SK-N-SH treated with all-trans-retinoic acid at 6 μM for 48 hours (cell line): ENCODE measurements at regions not wholly inside any gene's neighbourhood (a gene's known extent, or its start where the extent isn't known, plus 50 kb on each side); places are given as distances from the start of the nearest gene placed in this dataset.

Source experiments
- ATAC-seq: fragments of 200-7000 bp; cut with Tn5 transposase; 3 replicates; pipeline ENCODE4 v1.9.1; 2020; ENCODE audit warnings: mild to moderate bottlenecking, moderate library complexity
- ARNTL ChIP-seq: fragments of 450-650 bp; formaldehyde crosslinking; IDR thresholded peaks from 2 replicates; pipeline ENCODE4 v1.5.0; 2020; ENCODE audit warnings: low read depth, mild to moderate bottlenecking, moderate library complexity, borderline replicate concordance
- BACH2 ChIP-seq: fragments of 250-450 bp; sonication (Bioruptor Pico); IDR thresholded peaks from 2 replicates; pipeline ENCODE4 v1.9.0; 2021; ENCODE audit warnings: mild to moderate bottlenecking, borderline replicate concordance
- CSRNP3 ChIP-seq: fragments of 250-450 bp; sonication (Bioruptor Pico); IDR thresholded peaks from 2 replicates; pipeline ENCODE4 v1.5.1; 2021; ENCODE audit warnings: mild to moderate bottlenecking, moderate library complexity
- ESRRG ChIP-seq: fragments of 250-450 bp; sonication (Bioruptor Pico); IDR thresholded peaks from 2 replicates; pipeline ENCODE4 v1.6.1; 2021; ENCODE audit warnings: mild to moderate bottlenecking
- GLIS3 ChIP-seq: fragments of 250-450 bp; sonication (Bioruptor Pico); IDR thresholded peaks from 2 replicates; pipeline ENCODE4 v1.5.0; 2020; ENCODE audit warnings: mild to moderate bottlenecking, moderate library complexity
- ISL1 ChIP-seq: fragments of 250-450 bp; sonication (Bioruptor Pico); IDR thresholded peaks from 2 replicates; pipeline ENCODE4 v2.1.2; 2022; ENCODE audit warnings: mild to moderate bottlenecking, moderate library complexity
- OSR1 ChIP-seq: fragments of 250-450 bp; sonication (Bioruptor Pico); IDR thresholded peaks from 2 replicates; pipeline ENCODE4 v1.8.0; 2022; ENCODE audit warnings: moderate library complexity, mild to moderate bottlenecking, inconsistent platforms
- PATZ1 ChIP-seq: fragments of 250-450 bp; sonication (Bioruptor Pico); IDR thresholded peaks from 2 replicates; pipeline ENCODE4 v1.8.0; 2020; ENCODE audit warnings: mild to moderate bottlenecking, moderate library complexity, borderline replicate concordance
- POU6F1 ChIP-seq: fragments of 250-450 bp; sonication (Bioruptor Pico); IDR thresholded peaks from 2 replicates; pipeline ENCODE4 v1.8.0; 2021; ENCODE audit warnings: low read depth, mild to moderate bottlenecking, moderate library complexity, borderline replicate concordance
- PPARA ChIP-seq: fragments of 250-450 bp; sonication (Bioruptor Pico); IDR thresholded peaks from 2 replicates; pipeline ENCODE4 v1.5.0; 2020; ENCODE audit warnings: mild to moderate bottlenecking, borderline replicate concordance
- RARB ChIP-seq: fragments of 250-450 bp; sonication (Bioruptor Pico); IDR thresholded peaks from 2 replicates; pipeline ENCODE4 v1.8.0; 2021; ENCODE audit warnings: mild to moderate bottlenecking, moderate library complexity
- SNAI2 ChIP-seq: fragments of 250-450 bp; sonication (Bioruptor Pico); IDR thresholded peaks from 2 replicates; pipeline ENCODE4 v1.5.0; 2020; ENCODE audit warnings: mild to moderate bottlenecking, moderate library complexity
- TCF4 ChIP-seq: fragments of 250-450 bp; sonication (Bioruptor Pico); IDR thresholded peaks from 2 replicates; pipeline ENCODE4 v1.8.0; 2021; ENCODE audit warnings: mild to moderate bottlenecking, moderate library complexity, borderline replicate concordance
- TSHZ2 ChIP-seq: fragments of 250-450 bp; sonication (Bioruptor Pico); IDR thresholded peaks from 2 replicates; pipeline ENCODE4 v1.5.0; 2020; ENCODE audit warnings: mild to moderate bottlenecking, moderate library complexity
- ZC3H10 ChIP-seq: fragments of 250-450 bp; sonication (Bioruptor Pico); IDR thresholded peaks from 2 replicates; pipeline ENCODE4 v1.5.1; 2021; ENCODE audit warnings: mild to moderate bottlenecking, moderate library complexity
- ZFP3 ChIP-seq: fragments of 250-450 bp; sonication (Bioruptor Pico); IDR thresholded peaks from 2 replicates; pipeline ENCODE4 v1.5.0; 2020; ENCODE audit warnings: mild to moderate bottlenecking, moderate library complexity
- ZFP30 ChIP-seq: fragments of 450-650 bp; formaldehyde crosslinking; IDR thresholded peaks from 2 replicates; pipeline ENCODE4 v1.5.0; 2022; ENCODE audit warnings: mild to moderate bottlenecking, moderate library complexity
- ZNF565 ChIP-seq: fragments of 450-650 bp; formaldehyde crosslinking; conservative IDR thresholded peaks from 2 replicates; pipeline ENCODE4 v1.5.0; 2020; ENCODE audit warnings: low read depth, mild to moderate bottlenecking, moderate library complexity
- ZNF70 ChIP-seq: fragments of 450-650 bp; formaldehyde crosslinking; IDR thresholded peaks from 2 replicates; pipeline ENCODE4 v1.5.0; 2020; ENCODE audit warnings: mild to moderate bottlenecking, moderate library complexity
- ZNF8 ChIP-seq: fragments of 450-650 bp; formaldehyde crosslinking; IDR thresholded peaks from 2 replicates; pipeline ENCODE4 v1.5.0; 2020; ENCODE audit warnings: mild to moderate bottlenecking, moderate library complexity

DNA sequence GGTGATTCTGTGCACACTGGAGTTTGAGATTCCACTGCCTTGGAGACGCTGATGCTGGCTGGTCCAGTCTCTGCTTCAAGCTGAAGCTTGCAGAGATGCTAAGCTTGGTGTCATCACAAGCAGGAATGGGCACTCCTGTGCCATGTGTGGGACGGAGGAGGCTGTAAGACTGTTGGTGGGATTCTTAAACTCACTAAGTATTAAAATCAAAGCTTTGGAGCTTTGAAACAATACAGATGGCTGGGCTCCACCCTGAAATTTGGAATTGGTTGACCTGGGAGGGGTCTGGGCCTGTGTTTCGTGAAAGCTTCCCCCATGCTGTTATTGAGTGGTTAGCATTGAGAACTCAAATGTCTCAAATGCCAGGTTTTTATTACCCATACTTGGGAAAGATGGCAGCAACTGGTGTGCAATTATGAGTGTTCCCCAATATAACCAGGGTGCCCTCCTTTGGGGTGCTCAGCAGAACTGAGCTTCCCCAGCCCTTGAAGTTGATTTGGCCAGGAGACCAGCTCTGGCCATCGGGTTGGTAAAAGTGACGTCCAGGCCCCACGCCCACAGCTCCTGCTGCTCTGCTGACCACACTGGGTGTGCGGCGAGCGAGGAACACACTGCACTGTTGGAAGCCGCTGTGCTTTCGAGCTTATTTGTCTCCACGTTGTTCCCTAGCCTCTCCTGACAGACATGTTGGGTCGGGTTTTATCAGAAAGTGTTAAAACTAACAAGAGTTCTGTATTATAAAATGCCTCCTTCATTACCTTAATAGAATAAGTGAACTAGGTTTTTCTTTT, 377.7 kb downstream of the GLRX3 start:
- TF ChIP-seq TSHZ2 (CRISPR knock-in tag) (no peak), RARB (CRISPR knock-in tag) (no peak), ZNF8 (CRISPR knock-in tag) (no peak), POU6F1 (no peak), ZC3H10 (no peak), PATZ1 (CRISPR knock-in tag) (no peak), ZFP3 (CRISPR knock-in tag) (no peak), SNAI2 (CRISPR knock-in tag) (no peak), ZNF70 (CRISPR knock-in tag) (no peak), CSRNP3 (no peak), ARNTL (CRISPR knock-in tag) (no peak), GLIS3 (CRISPR knock-in tag) (no peak), PPARA (no peak)
- ATAC-seq, result no peak

GRCh38 chr10:130515670-130516069, 379.5 kb downstream of the GLRX3 start:
- no peak for ATAC-seq
- TF ChIP-seq TCF4, result no peak
- no peak for TF ChIP-seq ISL1 (CRISPR knock-in tag)
- TF ChIP-seq ZNF8 (CRISPR knock-in tag), result no peak
- TF ChIP-seq GLIS3 (CRISPR knock-in tag), result no peak
- no peak for TF ChIP-seq BACH2 (CRISPR knock-in tag)
- no peak for TF ChIP-seq ZNF565 (CRISPR knock-in tag)
- no peak for TF ChIP-seq CSRNP3
- TF ChIP-seq ZNF70 (CRISPR knock-in tag), result no peak
- TF ChIP-seq ZC3H10, result no peak
- no peak for TF ChIP-seq POU6F1
- no peak for TF ChIP-seq OSR1 (CRISPR knock-in tag)
- TF ChIP-seq ZFP30 (CRISPR knock-in tag), result no peak
- TF ChIP-seq ESRRG (CRISPR knock-in tag), result no peak
- no peak for TF ChIP-seq SNAI2 (CRISPR knock-in tag)
- TF ChIP-seq ARNTL (CRISPR knock-in tag), result no peak
- TF ChIP-seq PPARA, result no peak
